GM23338 (cell line): ENCODE measurements at regions not wholly inside any gene's neighbourhood (a gene's known extent, or its start where the extent isn't known, plus 50 kb on each side); places are given as distances from the start of the nearest gene placed in this dataset.

Source experiments
- ATAC-seq: fragments of 200-7000 bp; cut with Tn5 transposase; 3 replicates; pipeline ENCODE4 v1.9.1; 2020
- DNase-seq: peaks from one replicate; pipeline ENCODE4 v3.0.0-alpha.2; 2015; ENCODE audit warnings: low spot score
- H2AFZ ChIP-seq: fragments of 200-600 bp; sonication (generic); 2 replicates; pipeline ENCODE4 v1.8.0; 2016; ENCODE audit warnings: antibody characterized with exemption, mild to moderate bottlenecking, moderate library complexity
- H3F3A ChIP-seq: fragments of 200-600 bp; sonication (generic); replicated peaks from 2 replicates; pipeline ENCODE4 v1.8.0; 2017; ENCODE audit warnings: antibody characterized with exemption, mixed run types, low read depth
- H3K27ac ChIP-seq: fragments of 200-600 bp; sonication (generic); 2 replicates; pipeline ENCODE4 v1.6.1; 2016; ENCODE audit warnings: low read depth
- H3K27me3 ChIP-seq: fragments of 200-600 bp; sonication (generic); 2 replicates; pipeline ENCODE4 v1.8.0; 2016; ENCODE audit warnings: mild to moderate bottlenecking, mixed run types, moderate library complexity; ENCODE audit not compliant: insufficient read depth
- H3K36me3 ChIP-seq: fragments of 200-600 bp; sonication (generic); 2 replicates; pipeline ENCODE4 v1.8.0; 2016; ENCODE audit warnings: mild to moderate bottlenecking; ENCODE audit not compliant: insufficient read depth
- H3K4me1 ChIP-seq: fragments of 200-600 bp; sonication (generic); 2 replicates; pipeline ENCODE4 v1.8.0; 2016; ENCODE audit warnings: mild to moderate bottlenecking, moderate library complexity; ENCODE audit not compliant: insufficient read depth
- H3K4me2 ChIP-seq: fragments of 200-600 bp; sonication (generic); 2 replicates; pipeline ENCODE4 v1.7.1; 2017; ENCODE audit warnings: mixed run types
- H3K4me3 ChIP-seq: fragments of 200-600 bp; sonication (generic); 2 replicates; pipeline ENCODE4 v1.6.1; 2016; ENCODE audit warnings: mixed run types
- H3K79me2 ChIP-seq: fragments of 200-600 bp; sonication (generic); replicated peaks from 2 replicates; pipeline ENCODE4 v1.8.0; 2017; ENCODE audit warnings: mild to moderate bottlenecking; ENCODE audit not compliant: insufficient read depth
- H3K9me2 ChIP-seq: fragments of 200-600 bp; sonication (generic); 2 replicates; pipeline ENCODE4 v1.8.0; 2017; ENCODE audit not compliant: insufficient read depth
- H4K20me1 ChIP-seq: fragments of 200-600 bp; sonication (generic); replicated peaks from 2 replicates; pipeline ENCODE4 v1.8.0; 2017; ENCODE audit warnings: mild to moderate bottlenecking; ENCODE audit not compliant: insufficient read depth
- H3K27ac Mint-ChIP-seq: 2 replicates; pipeline ENCODE4 v1.8.0; 2020; ENCODE audit warnings: inconsistent platforms, mild to moderate bottlenecking, moderate library complexity, mixed read lengths
- H3K27me3 Mint-ChIP-seq: 3 replicates; pipeline ENCODE4 v1.8.0; 2022; ENCODE audit warnings: low read depth, mild to moderate bottlenecking, moderate library complexity, mixed read lengths, inconsistent platforms; ENCODE audit not compliant: insufficient read depth, poor library complexity
- H3K36me3 Mint-ChIP-seq: 3 replicates; pipeline ENCODE4 v1.8.0; 2021; ENCODE audit warnings: low read depth, mild to moderate bottlenecking, inconsistent platforms, moderate library complexity, mixed read lengths
- H3K4me1 Mint-ChIP-seq: 3 replicates; pipeline ENCODE4 v1.8.0; 2020; ENCODE audit warnings: mild to moderate bottlenecking, inconsistent platforms, mixed read lengths
- H3K4me3 Mint-ChIP-seq: 3 replicates; pipeline ENCODE4 v1.8.0; 2021; ENCODE audit warnings: moderate library complexity, mild to moderate bottlenecking, inconsistent platforms, mixed read lengths
- H3K9me3 Mint-ChIP-seq: 3 replicates; pipeline ENCODE4 v1.8.0; 2020; ENCODE audit warnings: moderate library complexity, mild to moderate bottlenecking, inconsistent platforms, mixed read lengths
- EZH2 ChIP-seq: fragments of 200-600 bp; sonication (generic); IDR thresholded peaks from one replicate; pipeline ENCODE4 v1.8.0; 2017; ENCODE audit warnings: antibody characterized with exemption, mild to moderate bottlenecking, low read depth; ENCODE audit not compliant: unreplicated experiment
- EZH2phosphoT487 ChIP-seq: fragments of 200-600 bp; sonication (generic); IDR thresholded peaks from one replicate; pipeline ENCODE4 v1.8.1; 2018; ENCODE audit warnings: antibody characterized with exemption; ENCODE audit not compliant: unreplicated experiment
- JUNB ChIP-seq: IDR thresholded peaks from one replicate; pipeline ENCODE4 v1.6.1; 2016; ENCODE audit warnings: antibody characterized with exemption; ENCODE audit not compliant: unreplicated experiment
- NANOG ChIP-seq: IDR thresholded peaks from 2 replicates; pipeline ENCODE4 v1.6.1; 2016; ENCODE audit warnings: antibody characterized with exemption, borderline replicate concordance
- POLR2AphosphoS5 ChIP-seq: IDR thresholded peaks from 2 replicates; pipeline ENCODE4 v1.6.1; 2016; ENCODE audit warnings: antibody characterized with exemption, low read depth
- ZNF114 ChIP-seq: fragments of 250-450 bp; sonication (Bioruptor Pico); IDR thresholded peaks from 2 replicates; pipeline ENCODE4 v1.5.0; 2020; ENCODE audit warnings: mild to moderate bottlenecking, moderate library complexity
- ZNF331 ChIP-seq: fragments of 250-450 bp; sonication (Bioruptor Pico); IDR thresholded peaks from 2 replicates; pipeline ENCODE4 v1.5.0; 2020; ENCODE audit warnings: low read depth, mild to moderate bottlenecking, moderate library complexity
- TF ChIP-seq, protein P1 (sequence below): IDR thresholded peaks from one replicate; pipeline ENCODE4 v1.6.1; 2018; ENCODE audit warnings: antibody characterized with exemption; ENCODE audit not compliant: unreplicated experiment
- TF ChIP-seq, protein P2 (sequence below): IDR thresholded peaks from 2 replicates; pipeline ENCODE4 v1.6.1; 2016; ENCODE audit warnings: antibody characterized with exemption
- TF ChIP-seq, protein P3 (sequence below): fragments of 250-450 bp; sonication (Bioruptor Pico); IDR thresholded peaks from 2 replicates; pipeline ENCODE4 v1.5.0; 2020; ENCODE audit warnings: mild to moderate bottlenecking, moderate library complexity
- TF ChIP-seq, protein P4 (sequence below), 2 experiments: fragments of 200-600 bp in 1 of 2; sonication (generic) in 1 of 2; conservative IDR thresholded peaks; 2 replicates each; pipeline versions ENCODE4 v1.5.1 to v1.6.1; 2016 to 2017; ENCODE audit warnings: antibody characterized with exemption in 2 of 2, low read depth in 2 of 2, mild to moderate bottlenecking in 2 of 2, moderate library complexity in 1 of 2

DNA sequence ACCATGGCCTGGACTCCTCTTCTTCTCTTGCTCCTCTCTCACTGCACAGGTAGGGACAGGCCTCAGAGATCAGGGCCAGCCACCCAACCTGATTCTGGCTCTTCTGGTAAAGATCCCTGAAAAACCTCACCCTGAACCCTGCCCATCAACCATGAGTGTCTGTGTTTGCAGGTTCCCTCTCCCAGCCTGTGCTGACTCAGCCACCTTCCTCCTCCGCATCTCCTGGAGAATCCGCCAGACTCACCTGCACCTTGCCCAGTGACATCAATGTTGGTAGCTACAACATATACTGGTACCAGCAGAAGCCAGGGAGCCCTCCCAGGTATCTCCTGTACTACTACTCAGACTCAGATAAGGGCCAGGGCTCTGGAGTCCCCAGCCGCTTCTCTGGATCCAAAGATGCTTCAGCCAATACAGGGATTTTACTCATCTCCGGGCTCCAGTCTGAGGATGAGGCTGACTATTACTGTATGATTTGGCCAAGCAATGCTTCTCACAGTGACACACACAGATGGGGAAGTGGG lies 80.9 kb downstream of the ZNF280B start (continued):
- TF ChIP-seq, protein P1, sequence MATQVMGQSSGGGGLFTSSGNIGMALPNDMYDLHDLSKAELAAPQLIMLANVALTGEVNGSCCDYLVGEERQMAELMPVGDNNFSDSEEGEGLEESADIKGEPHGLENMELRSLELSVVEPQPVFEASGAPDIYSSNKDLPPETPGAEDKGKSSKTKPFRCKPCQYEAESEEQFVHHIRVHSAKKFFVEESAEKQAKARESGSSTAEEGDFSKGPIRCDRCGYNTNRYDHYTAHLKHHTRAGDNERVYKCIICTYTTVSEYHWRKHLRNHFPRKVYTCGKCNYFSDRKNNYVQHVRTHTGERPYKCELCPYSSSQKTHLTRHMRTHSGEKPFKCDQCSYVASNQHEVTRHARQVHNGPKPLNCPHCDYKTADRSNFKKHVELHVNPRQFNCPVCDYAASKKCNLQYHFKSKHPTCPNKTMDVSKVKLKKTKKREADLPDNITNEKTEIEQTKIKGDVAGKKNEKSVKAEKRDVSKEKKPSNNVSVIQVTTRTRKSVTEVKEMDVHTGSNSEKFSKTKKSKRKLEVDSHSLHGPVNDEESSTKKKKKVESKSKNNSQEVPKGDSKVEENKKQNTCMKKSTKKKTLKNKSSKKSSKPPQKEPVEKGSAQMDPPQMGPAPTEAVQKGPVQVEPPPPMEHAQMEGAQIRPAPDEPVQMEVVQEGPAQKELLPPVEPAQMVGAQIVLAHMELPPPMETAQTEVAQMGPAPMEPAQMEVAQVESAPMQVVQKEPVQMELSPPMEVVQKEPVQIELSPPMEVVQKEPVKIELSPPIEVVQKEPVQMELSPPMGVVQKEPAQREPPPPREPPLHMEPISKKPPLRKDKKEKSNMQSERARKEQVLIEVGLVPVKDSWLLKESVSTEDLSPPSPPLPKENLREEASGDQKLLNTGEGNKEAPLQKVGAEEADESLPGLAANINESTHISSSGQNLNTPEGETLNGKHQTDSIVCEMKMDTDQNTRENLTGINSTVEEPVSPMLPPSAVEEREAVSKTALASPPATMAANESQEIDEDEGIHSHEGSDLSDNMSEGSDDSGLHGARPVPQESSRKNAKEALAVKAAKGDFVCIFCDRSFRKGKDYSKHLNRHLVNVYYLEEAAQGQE: no peak
- no peak for TF ChIP-seq NANOG
- TF ChIP-seq EZH2phosphoT487: no peak
- no peak for TF ChIP-seq POLR2AphosphoS5
- no peak for TF ChIP-seq EZH2

DNA sequence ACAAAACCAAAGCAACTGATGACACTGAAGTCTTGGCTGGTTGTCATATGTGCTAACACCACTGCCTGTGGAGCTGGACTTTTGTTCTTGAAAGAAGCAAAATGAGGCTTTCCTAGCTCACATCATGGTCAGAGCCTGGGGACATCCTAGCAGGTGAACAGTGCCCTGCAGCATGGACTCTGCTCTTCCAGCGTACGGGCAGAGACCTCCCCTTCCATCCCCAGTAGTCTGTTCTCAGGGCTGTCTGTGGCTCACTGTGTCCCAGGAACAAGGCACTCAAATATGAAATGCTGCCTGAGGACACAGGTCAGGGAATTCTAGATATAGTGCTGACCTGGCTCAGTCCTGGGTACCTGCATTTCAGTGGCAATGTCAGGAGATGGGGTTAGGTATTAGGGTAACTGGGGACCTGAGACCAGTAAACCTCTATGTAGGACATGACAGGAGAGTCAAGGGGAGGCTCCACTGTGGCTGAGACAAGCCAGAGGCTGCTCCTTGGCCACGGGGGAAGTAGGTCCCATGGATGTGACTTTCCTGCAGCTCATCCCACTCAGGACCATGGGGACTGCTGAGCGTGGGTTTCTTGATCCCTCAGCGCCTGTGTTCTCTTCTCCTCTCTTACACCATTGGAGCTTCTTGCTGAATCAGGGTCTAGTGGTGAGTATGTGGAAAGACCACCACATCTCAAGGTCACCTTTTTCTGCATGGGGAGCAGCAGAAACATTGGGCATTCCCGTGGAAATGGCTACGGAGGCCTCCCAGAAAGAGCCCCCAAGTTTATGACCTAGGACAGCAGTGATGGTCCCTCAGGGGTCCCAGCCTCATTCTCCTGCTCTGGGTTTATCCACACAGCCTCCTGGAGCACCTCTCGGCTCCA lies 80.1 kb downstream of the ZNF280B start:
- ATAC-seq (no peak), DNase-seq (no peak)
- Histone ChIP-seq H3K27ac (no peak overlapping the region), H3K27me3 (peaks cover 100% of the 10 kb centered on the region), H3K4me2 (no peak overlapping the region), H4K20me1 (no peaks in the 10 kb centered on the region), H3K4me1 (no peaks in the 10 kb centered on the region), H3K4me3 (no peak overlapping the region), H3K79me2 (no peaks in the 10 kb centered on the region), H3F3A (no peaks in the 10 kb centered on the region), H3K36me3 (no peaks in the 10 kb centered on the region), H3K9me2 (no peaks in the 10 kb centered on the region), H2AFZ (no peak overlapping the region)
- no peak overlapping the region for H3K27ac Mint-ChIP-seq
- H3K27me3 Mint-ChIP-seq: peaks cover 98% of the 10 kb centered on the region
- peaks cover 11% of the 10 kb centered on the region for H3K4me1 Mint-ChIP-seq
- no peaks in the 10 kb centered on the region; the same call in 2 of the 3 replicates for H3K9me3 Mint-ChIP-seq
- H3K4me3 Mint-ChIP-seq: no peak overlapping the region
- H3K36me3 Mint-ChIP-seq: no peaks in the 10 kb centered on the region
- TF ChIP-seq POLR2AphosphoS5 (no peak), JUNB (no peak), EZH2 (no peak), ZNF114 (CRISPR knock-in tag) (no peak), ZNF331 (CRISPR knock-in tag) (no peak)
- TF ChIP-seq, protein P2, sequence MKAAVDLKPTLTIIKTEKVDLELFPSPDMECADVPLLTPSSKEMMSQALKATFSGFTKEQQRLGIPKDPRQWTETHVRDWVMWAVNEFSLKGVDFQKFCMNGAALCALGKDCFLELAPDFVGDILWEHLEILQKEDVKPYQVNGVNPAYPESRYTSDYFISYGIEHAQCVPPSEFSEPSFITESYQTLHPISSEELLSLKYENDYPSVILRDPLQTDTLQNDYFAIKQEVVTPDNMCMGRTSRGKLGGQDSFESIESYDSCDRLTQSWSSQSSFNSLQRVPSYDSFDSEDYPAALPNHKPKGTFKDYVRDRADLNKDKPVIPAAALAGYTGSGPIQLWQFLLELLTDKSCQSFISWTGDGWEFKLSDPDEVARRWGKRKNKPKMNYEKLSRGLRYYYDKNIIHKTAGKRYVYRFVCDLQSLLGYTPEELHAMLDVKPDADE: no peak
- TF ChIP-seq, protein P3, sequence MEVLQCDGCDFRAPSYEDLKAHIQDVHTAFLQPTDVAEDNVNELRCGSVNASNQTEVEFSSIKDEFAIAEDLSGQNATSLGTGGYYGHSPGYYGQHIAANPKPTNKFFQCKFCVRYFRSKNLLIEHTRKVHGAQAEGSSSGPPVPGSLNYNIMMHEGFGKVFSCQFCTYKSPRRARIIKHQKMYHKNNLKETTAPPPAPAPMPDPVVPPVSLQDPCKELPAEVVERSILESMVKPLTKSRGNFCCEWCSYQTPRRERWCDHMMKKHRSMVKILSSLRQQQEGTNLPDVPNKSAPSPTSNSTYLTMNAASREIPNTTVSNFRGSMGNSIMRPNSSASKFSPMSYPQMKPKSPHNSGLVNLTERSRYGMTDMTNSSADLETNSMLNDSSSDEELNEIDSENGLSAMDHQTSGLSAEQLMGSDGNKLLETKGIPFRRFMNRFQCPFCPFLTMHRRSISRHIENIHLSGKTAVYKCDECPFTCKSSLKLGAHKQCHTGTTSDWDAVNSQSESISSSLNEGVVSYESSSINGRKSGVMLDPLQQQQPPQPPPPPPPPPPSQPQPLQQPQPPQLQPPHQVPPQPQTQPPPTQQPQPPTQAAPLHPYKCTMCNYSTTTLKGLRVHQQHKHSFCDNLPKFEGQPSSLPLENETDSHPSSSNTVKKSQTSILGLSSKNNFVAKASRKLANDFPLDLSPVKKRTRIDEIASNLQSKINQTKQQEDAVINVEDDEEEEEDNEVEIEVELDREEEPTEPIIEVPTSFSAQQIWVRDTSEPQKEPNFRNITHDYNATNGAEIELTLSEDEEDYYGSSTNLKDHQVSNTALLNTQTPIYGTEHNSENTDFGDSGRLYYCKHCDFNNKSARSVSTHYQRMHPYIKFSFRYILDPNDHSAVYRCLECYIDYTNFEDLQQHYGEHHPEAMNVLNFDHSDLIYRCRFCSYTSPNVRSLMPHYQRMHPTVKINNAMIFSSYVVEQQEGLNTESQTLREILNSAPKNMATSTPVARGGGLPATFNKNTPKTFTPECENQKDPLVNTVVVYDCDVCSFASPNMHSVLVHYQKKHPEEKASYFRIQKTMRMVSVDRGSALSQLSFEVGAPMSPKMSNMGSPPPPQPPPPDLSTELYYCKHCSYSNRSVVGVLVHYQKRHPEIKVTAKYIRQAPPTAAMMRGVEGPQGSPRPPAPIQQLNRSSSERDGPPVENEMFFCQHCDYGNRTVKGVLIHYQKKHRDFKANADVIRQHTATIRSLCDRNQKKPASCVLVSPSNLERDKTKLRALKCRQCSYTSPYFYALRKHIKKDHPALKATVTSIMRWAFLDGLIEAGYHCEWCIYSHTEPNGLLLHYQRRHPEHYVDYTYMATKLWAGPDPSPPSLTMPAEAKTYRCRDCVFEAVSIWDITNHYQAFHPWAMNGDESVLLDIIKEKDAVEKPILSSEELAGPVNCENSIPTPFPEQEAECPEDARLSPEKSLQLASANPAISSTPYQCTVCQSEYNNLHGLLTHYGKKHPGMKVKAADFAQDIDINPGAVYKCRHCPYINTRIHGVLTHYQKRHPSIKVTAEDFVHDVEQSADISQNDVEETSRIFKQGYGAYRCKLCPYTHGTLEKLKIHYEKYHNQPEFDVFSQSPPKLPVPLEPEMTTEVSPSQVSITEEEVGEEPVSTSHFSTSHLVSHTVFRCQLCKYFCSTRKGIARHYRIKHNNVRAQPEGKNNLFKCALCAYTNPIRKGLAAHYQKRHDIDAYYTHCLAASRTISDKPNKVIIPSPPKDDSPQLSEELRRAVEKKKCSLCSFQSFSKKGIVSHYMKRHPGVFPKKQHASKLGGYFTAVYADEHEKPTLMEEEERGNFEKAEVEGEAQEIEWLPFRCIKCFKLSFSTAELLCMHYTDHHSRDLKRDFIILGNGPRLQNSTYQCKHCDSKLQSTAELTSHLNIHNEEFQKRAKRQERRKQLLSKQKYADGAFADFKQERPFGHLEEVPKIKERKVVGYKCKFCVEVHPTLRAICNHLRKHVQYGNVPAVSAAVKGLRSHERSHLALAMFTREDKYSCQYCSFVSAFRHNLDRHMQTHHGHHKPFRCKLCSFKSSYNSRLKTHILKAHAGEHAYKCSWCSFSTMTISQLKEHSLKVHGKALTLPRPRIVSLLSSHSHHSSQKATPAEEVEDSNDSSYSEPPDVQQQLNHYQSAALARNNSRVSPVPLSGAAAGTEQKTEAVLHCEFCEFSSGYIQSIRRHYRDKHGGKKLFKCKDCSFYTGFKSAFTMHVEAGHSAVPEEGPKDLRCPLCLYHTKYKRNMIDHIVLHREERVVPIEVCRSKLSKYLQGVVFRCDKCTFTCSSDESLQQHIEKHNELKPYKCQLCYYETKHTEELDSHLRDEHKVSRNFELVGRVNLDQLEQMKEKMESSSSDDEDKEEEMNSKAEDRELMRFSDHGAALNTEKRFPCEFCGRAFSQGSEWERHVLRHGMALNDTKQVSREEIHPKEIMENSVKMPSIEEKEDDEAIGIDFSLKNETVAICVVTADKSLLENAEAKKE (CRISPR knock-in tag): no peak
- TF ChIP-seq, protein P4, sequence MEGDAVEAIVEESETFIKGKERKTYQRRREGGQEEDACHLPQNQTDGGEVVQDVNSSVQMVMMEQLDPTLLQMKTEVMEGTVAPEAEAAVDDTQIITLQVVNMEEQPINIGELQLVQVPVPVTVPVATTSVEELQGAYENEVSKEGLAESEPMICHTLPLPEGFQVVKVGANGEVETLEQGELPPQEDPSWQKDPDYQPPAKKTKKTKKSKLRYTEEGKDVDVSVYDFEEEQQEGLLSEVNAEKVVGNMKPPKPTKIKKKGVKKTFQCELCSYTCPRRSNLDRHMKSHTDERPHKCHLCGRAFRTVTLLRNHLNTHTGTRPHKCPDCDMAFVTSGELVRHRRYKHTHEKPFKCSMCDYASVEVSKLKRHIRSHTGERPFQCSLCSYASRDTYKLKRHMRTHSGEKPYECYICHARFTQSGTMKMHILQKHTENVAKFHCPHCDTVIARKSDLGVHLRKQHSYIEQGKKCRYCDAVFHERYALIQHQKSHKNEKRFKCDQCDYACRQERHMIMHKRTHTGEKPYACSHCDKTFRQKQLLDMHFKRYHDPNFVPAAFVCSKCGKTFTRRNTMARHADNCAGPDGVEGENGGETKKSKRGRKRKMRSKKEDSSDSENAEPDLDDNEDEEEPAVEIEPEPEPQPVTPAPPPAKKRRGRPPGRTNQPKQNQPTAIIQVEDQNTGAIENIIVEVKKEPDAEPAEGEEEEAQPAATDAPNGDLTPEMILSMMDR (conservative IDR thresholded peaks at IDR 0.05; ENCODE audit: low read depth in 2 of 2): no peak
